Cardiac septum (tissue), 1 donor: ENCODE measurements at regions not wholly inside any gene's neighbourhood (a gene's known extent, or its start where the extent isn't known, plus 50 kb on each side); places are given as distances from the start of the nearest gene placed in this dataset.

Experiments used
- DNase-seq: peaks from one replicate; pipeline ENCODE4 v3.0.0-alpha.2; 2020; ENCODE audit warnings: low spot score
- intact Hi-C: fragments of 100-400 bp; cut with DNase I; formaldehyde crosslinking; loops from one replicate; pipeline ENCODE4 v1.14.0; 2022
- donor health status: DM: no; HTN: no; CAD: no.

DNA sequence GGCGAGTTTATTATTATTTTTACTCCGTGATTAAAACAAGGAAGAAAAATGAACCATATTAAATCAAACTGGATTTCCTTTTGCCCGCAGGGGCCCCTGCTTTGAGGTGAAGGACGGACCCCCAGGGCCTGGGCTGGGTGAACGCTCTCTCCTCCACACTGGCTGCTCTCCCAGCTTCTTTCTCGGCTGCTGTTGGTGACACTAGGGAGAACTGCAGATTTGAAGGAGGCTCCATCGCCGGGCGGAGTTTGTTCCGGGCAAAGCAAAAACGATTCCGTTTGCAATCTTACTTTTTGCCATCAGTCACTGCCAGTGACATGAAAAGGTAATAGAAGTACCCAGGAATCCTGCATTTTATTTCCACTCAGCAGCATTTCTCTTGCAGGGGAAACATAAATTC lies 221.6 kb upstream of the SDK2 start:
- no peak for DNase-seq
- intact Hi-C loops = no loop called here

GRCh38 chr17:73867056-73867455 lies 222.8 kb upstream of the SDK2 start:
- DNase-seq = no peak
- intact Hi-C loops = no loop called here

DNA sequence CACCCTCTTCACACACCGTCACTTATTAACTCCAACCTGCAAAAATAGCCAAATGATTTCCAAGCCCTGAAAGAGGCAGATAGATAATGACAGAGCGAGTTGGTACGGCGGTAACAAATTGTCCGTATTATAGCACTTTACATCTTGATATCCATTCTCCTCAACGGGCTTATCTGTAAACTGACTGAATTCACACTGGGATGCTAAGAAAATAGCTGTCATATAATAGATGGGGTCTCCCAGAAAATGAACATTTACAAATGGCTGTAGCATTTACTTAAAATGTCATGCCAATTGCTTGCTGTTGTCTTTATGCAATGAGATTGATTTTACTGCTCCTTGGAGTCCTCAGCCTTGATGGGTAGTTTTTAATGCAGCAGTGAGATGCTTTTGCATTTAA lies 225.8 kb upstream of the SDK2 start:
- no peak for DNase-seq
- intact Hi-C loops = no loop called here

- intact Hi-C loops = no loop called here
- no peak for DNase-seq
Observed at GRCh38 chr17:73870473-73870872, 226.2 kb upstream of the SDK2 start.

GRCh38 chr17:73872816-73873215 lies 228.6 kb upstream of the SDK2 start:
- intact Hi-C loops = no loop called here
- no peak for DNase-seq

- intact Hi-C loops = no loop called here
Observed at GRCh38 chr17:73874008-73874720, 229.9 kb upstream of the SDK2 start.

DNA sequence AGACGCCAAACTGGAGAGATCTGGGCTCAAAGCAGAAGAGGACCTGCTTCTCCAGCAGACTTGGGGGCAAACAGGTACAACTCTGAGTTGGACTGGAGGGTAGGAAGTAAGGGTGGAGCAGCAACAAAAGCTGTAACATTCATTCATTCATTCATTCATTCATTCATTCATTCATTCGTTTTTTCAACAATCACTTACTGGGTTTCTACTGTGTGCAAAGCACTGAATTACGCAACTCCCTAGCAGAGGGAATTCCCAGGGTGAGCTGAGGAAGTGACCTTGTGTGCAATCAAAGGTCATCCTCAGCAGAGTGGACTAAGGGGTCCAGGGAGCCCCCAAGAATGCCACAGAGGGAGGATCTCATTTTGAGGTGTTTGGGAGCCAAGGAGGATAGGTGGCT lies 231.1 kb upstream of the SDK2 start:
- DNase-seq = no peak
- intact Hi-C loops = no loop called here

More at GRCh38 chr17:73874008-73874720, 229.9 kb upstream of the SDK2 start:
- DNase-seq = no peak

DNA sequence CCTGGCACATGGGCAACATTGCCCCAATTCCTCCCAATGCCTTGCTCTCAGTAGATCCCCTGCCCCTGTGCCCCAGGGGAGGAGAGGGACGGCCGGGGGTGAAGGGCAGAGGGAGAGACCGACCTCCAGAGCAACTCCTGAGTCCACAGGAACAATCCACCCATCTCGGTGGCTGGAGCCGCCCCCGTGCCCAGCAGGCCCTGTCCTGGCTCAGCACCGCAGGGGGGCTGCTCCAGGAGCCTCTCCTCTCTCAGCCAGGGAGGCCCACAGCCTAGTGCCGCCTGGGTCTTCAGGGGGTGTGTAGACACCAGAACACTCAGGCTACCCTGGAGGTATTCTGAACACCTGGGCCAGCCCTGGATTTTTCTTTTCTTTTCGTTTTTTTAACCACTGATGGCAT lies 233.7 kb upstream of the SDK2 start:
- intact Hi-C loops = no loop called here
- DNase-seq = no peak

GRCh38 chr17:73878923-73879322 lies 234.7 kb upstream of the SDK2 start:
- intact Hi-C loops = no loop called here
- no peak for DNase-seq

DNA sequence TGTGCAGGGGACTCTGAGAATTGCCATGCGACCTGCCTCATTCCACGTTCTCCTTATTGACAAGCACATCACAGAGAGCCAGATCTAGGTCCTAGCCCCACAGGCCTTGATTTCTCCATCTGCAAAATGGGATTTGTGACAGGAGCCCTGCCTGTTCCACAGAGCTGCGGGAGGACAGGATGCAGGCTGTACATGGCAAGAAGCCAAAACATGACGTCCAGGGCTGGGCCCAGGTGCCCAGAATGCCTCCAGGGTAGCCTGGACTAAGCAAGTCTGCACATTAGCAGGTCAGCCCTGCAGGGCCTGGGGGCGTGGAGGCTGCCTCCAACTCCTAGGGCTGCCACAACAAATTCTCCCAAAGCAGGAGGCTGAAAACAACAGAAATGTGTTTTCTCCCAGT lies 235.7 kb upstream of the SDK2 start:
- intact Hi-C loops = no loop called here
- no peak for DNase-seq

DNA sequence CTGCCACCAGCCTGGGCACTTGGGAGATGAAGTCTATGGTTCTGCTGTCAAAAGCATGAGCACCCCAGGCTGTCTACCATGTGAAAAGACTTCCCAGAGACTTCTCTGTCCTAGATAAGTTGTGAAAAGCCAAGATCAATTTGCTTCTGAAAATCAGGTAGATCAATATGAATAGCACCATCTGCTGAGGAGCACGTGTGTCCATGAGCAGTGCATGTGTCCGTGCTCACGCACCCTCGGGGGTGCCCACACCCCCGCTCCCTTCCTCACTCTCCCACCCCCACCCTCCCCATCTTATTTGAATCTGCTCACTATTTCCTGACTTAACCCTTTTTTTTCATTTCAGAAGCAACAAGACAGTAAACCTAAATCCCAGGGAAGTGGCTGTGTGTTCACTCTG lies 238.3 kb upstream of the SDK2 start:
- intact Hi-C loops = no loop called here
- DNase-seq = no peak

GRCh38 chr17:73883175-73883574 lies 238.9 kb upstream of the SDK2 start:
- DNase-seq = no peak
- intact Hi-C loops = no loop called here

GRCh38 chr17:73887739-73888138 lies 243.5 kb upstream of the SDK2 start:
- intact Hi-C loops = no loop called here
- DNase-seq = no peak

GRCh38 chr17:73888862-73889261 lies 244.6 kb upstream of the SDK2 start:
- DNase-seq = no peak
- intact Hi-C loops = no loop called here

DNA sequence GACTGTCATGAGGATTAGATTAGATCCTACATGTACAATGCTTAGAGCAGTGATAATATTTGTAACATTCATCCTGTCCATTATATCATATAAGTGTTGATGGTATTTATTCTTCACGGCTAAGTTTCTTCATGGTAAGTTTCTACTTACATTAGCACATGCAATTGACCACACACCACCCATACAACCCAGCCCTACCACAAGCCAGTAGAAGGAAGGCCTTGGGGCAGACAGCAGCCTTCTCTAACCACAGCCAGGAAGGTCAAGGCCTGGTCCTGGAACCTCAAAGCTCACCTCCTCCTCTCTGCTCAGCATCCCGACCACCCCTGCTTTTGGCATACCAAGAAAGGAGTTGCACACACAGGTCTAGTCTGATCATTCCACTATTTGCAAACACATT lies 245.2 kb upstream of the SDK2 start:
- DNase-seq = no peak
- intact Hi-C loops = no loop called here

- intact Hi-C loops = no loop called here
- no peak for DNase-seq
Observed at GRCh38 chr17:73890831-73891405, 246.7 kb upstream of the SDK2 start.

- no peak for DNase-seq
- intact Hi-C loops = no loop called here
Observed at GRCh38 chr17:73895157-73895556, 250.9 kb upstream of the SDK2 start.

DNA sequence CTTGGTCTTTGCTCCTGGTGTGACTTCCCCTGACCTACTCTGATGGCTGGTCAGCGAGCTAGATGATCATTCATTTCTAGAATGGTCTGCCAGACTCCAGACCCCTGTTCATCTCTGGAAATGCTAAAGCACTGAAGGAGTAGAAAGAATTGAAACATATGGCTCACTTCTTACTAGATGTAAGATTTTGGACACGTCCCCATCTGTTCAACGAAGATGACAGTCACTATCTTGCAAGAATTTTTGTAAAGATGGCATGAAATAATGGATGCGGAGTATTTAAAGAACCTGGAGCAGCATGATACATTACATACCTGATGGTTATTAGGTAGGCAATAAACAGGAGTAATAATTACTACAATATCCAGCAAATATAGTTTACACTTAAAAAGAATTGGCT lies 252.7 kb upstream of the SDK2 start:
- intact Hi-C loops = no loop called here

GRCh38 chr17:73899839-73900238 lies 255.6 kb upstream of the SDK2 start:
- intact Hi-C loops = no loop called here
- no peak for DNase-seq

More for the DNA sequence above, 252.7 kb upstream of the SDK2 start:
- no peak for DNase-seq

GRCh38 chr17:73900516-73900915 lies 256.3 kb upstream of the SDK2 start:
- intact Hi-C loops = no loop called here
- no peak for DNase-seq

DNA sequence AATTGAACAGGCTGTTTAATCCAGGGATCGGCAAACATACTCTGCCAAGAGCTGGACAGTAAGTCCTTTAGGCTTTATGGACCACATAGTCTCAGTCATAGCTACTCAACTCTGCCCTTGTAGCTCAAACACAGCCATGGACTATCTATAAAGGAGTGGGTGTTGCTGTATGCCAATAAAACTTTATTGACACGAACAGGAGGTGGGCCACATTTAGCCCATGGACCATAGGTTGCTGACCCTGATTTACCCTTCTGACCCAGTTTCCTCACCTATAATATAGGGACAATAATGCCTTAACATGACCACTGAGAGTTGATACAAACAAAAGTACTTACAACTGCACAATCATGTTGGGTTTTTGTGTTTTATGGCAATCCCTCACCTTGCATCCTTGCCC lies 257.0 kb upstream of the SDK2 start:
- intact Hi-C loops = no loop called here
- DNase-seq = no peak
